Gastrocnemius medialis (tissue), 4 donors: ENCODE measurements at regions not wholly inside any gene's neighbourhood (a gene's known extent, or its start where the extent isn't known, plus 50 kb on each side); places are given as distances from the start of the nearest gene placed in this dataset.

ENCODE experiments used
- ATAC-seq, 2 donors: fragments of 150-250 bp; one replicate each; pipeline ENCODE4 v1.9.1; 2016
- DNase-seq, 2 donors: peaks; one replicate each; pipeline ENCODE4 v3.0.0-alpha.2; 2019
- H3K27ac ChIP-seq, 4 donors: fragments of 200-600 bp; sonication (generic); 1 replicate in 1 of 4; 2 replicates in 3 of 4; pipeline ENCODE4 v1.5.1; 2016 to 2018; ENCODE audit warnings: mild to moderate bottlenecking in 2 of 4, moderate library complexity in 1 of 4
- H3K27me3 ChIP-seq, 3 donors: fragments of 200-600 bp; sonication (generic) in 2 of 3; 1 replicate in 1 of 3; 2 replicates in 2 of 3; pipeline versions ENCODE4 v1.5.1 to v1.6.0; 2016 to 2019; ENCODE audit warnings: mild to moderate bottlenecking in 1 of 3, moderate library complexity in 1 of 3
- H3K36me3 ChIP-seq, 2 donors: fragments of 200-600 bp; sonication (generic) in 1 of 2; one replicate each; pipeline ENCODE4 v1.5.1; 2017 to 2018
- H3K4me1 ChIP-seq, 2 donors: fragments of 200-600 bp; sonication (generic) in 1 of 2; one replicate each; pipeline ENCODE4 v1.5.1; 2016 to 2017; ENCODE audit warnings: mild to moderate bottlenecking in 2 of 2
- H3K4me3 ChIP-seq, 4 donors: fragments of 200-600 bp; sonication (generic) in 3 of 4; 1 replicate in 1 of 4; 2 replicates in 3 of 4; pipeline ENCODE4 v1.5.1; 2016 to 2019; ENCODE audit warnings: mild to moderate bottlenecking in 2 of 4
- H3K9me3 ChIP-seq, 3 donors: fragments of 200-600 bp; sonication (generic) in 2 of 3; 1 replicate in 1 of 3; 2 replicates in 2 of 3; pipeline ENCODE4 v1.5.1; 2016 to 2019
- POLR2A ChIP-seq, 2 donors: fragments of 450-650 bp; IDR thresholded peaks; one replicate each; pipeline ENCODE4 v1.6.1; 2017; ENCODE audit warnings: antibody characterized with exemption in 2 of 2, mild to moderate bottlenecking in 2 of 2, moderate library complexity in 2 of 2
- in situ Hi-C, 4 donors: fragments of 200-750 bp; cut with MboI; loops; one replicate each; pipeline versions ENCODE4 v1.15.0 to v1.8.0; 2017; ENCODE audit warnings: low sequenced_read_pairs in 4 of 4
- intact Hi-C: fragments of 100-400 bp; cut with DNase I; formaldehyde crosslinking; loops from one replicate; pipeline ENCODE4 v1.15.1; 2023; ENCODE audit warnings: low total_unique reads
- TF ChIP-seq, protein P1 (sequence below), 5 experiments: fragments of 450-650 bp in 3 of 5; fragments of 200-600 bp in 2 of 5; sonication (generic) in 2 of 5; IDR thresholded peaks in 4 of 5; conservative IDR thresholded peaks in 1 of 5; 1 replicate in 4 of 5; 2 replicates in 1 of 5; pipeline ENCODE4 v1.5.1; 2016 to 2019; ENCODE audit warnings: antibody characterized with exemption in 5 of 5, mild to moderate bottlenecking in 3 of 5, moderate library complexity in 3 of 5

DNA sequence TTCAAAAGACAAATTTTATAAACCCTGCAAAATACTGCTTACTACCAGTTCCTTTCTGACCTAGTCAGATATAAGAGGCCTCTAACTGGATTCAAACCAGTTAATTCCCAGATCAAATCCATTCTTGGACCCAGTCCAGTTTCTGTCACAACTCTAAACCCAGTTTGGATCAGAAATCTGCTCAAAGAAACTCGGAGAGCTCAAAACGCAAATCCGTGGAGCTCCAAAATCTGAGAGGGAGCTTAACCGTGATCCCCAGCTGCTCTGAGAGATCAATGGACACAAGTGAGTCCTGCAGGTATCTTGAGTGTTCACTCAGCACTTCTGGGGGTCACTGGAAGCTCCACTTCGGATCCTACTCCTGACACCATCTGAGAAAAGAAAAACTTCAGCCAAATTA lies 348.1 kb upstream of the PTGER4 start:
- no peaks in the 10 kb centered on the region for H3K27me3 ChIP-seq
- no peaks in the 10 kb centered on the region for H3K9me3 ChIP-seq
- H3K4me1 ChIP-seq = no peaks in the 10 kb centered on the region
- DNase-seq (no peak), ATAC-seq (no peak)
- no peak overlapping the region for H3K4me3 ChIP-seq
- intact Hi-C loops (no loop called here), in situ Hi-C loops (no loop called here)
- TF ChIP-seq, protein P1, sequence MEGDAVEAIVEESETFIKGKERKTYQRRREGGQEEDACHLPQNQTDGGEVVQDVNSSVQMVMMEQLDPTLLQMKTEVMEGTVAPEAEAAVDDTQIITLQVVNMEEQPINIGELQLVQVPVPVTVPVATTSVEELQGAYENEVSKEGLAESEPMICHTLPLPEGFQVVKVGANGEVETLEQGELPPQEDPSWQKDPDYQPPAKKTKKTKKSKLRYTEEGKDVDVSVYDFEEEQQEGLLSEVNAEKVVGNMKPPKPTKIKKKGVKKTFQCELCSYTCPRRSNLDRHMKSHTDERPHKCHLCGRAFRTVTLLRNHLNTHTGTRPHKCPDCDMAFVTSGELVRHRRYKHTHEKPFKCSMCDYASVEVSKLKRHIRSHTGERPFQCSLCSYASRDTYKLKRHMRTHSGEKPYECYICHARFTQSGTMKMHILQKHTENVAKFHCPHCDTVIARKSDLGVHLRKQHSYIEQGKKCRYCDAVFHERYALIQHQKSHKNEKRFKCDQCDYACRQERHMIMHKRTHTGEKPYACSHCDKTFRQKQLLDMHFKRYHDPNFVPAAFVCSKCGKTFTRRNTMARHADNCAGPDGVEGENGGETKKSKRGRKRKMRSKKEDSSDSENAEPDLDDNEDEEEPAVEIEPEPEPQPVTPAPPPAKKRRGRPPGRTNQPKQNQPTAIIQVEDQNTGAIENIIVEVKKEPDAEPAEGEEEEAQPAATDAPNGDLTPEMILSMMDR (IDR thresholded peaks at IDR 0.05 in 4 of 5, conservative IDR thresholded peaks at IDR 0.05 in 1 of 5) = no peak
- no peak for TF ChIP-seq POLR2A (IDR thresholded peaks at IDR 0.05)
- no peaks in the 10 kb centered on the region for H3K36me3 ChIP-seq
- H3K27ac ChIP-seq = no peak overlapping the region

DNA sequence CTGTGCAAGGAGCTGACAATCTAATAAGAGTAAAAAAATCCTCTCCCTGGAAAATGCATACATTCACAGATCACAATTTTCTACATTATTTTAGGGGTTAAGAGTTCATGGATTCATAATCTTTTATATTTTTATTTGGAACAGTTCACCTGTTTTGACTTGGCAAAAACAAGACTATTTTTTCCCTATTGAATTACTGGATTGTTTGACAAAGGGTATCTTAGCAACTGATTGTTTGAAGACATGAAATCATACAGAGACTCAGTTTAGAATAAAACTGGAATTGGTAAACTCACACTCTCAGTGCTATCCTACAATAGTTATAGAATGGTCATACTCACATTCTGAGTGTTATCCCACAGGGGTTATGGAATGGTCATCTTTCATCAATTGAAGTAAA lies 358.2 kb upstream of the PTGER4 start:
- no peak for TF ChIP-seq POLR2A (IDR thresholded peaks at IDR 0.05)
- TF ChIP-seq, protein P1 (IDR thresholded peaks at IDR 0.05 in 4 of 5, conservative IDR thresholded peaks at IDR 0.05 in 1 of 5) = no peak
- no peaks in the 10 kb centered on the region for H3K9me3 ChIP-seq
- no peak overlapping the region for H3K27ac ChIP-seq
- in situ Hi-C loops = no loop called here
- H3K4me3 ChIP-seq = no peak overlapping the region
- no peaks in the 10 kb centered on the region for H3K27me3 ChIP-seq
- DNase-seq (no peak), ATAC-seq (no peak)
- intact Hi-C loops = no loop called here
- no peaks in the 10 kb centered on the region for H3K4me1 ChIP-seq
- H3K36me3 ChIP-seq = no peaks in the 10 kb centered on the region

DNA sequence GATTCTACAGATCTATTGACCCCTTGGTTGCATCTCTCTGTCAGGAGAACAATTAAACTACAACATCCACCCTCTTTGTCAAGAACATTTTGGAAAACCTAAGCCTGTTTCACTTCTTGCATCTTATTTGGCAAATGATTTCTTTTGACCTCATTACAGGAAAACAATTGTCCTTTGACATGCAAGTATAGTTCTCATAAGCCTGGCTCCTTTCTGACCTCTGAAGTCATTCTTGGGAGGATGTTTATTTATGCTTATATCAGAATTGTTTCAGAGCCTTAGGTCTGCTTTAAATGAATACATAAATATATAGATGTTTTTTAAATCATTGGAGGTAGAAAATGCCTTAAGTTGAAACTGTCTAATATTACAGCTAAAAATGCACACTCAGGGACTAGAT lies 361.3 kb upstream of the PTGER4 start:
- no peaks in the 10 kb centered on the region for H3K27me3 ChIP-seq
- TF ChIP-seq, protein P1 (IDR thresholded peaks at IDR 0.05 in 4 of 5, conservative IDR thresholded peaks at IDR 0.05 in 1 of 5) = no peak
- no peak for TF ChIP-seq POLR2A (IDR thresholded peaks at IDR 0.05)
- H3K9me3 ChIP-seq = no peaks in the 10 kb centered on the region
- in situ Hi-C loops (no loop called here), intact Hi-C loops (no loop called here)
- DNase-seq = no peak
- no peak for ATAC-seq
- no peaks in the 10 kb centered on the region for H3K36me3 ChIP-seq
- no peak overlapping the region for H3K4me3 ChIP-seq
- H3K27ac ChIP-seq = no peak overlapping the region
- no peaks in the 10 kb centered on the region for H3K4me1 ChIP-seq

DNA sequence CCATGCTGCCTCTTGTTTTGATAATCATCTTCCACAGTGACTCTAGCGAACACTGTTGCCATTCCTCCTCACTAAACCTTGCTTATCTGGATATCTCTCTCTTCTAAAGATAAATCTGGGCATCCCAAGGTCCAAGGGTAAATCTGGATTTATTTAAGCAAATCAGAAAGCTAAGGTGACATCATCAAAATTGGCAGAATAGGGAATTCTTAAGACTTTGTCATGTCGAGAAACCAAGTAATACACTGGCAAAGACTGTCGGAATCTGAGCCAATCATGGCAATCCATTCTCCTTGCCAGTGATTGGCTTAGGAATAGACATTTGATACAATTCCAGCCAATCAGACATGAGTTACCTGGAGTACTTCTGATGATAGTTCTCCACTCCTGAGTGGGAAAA lies 362.7 kb upstream of the PTGER4 start:
- Histone ChIP-seq H3K36me3 (no peaks in the 10 kb centered on the region), H3K4me1 (no peaks in the 10 kb centered on the region), H3K4me3 (no peak overlapping the region), H3K27ac (no peak overlapping the region), H3K9me3 (no peaks in the 10 kb centered on the region), H3K27me3 (no peaks in the 10 kb centered on the region)
- in situ Hi-C loops (no loop called here), intact Hi-C loops (no loop called here)
- TF ChIP-seq, protein P1 (IDR thresholded peaks at IDR 0.05 in 4 of 5, conservative IDR thresholded peaks at IDR 0.05 in 1 of 5) = no peak
- TF ChIP-seq POLR2A (IDR thresholded peaks at IDR 0.05) = no peak
- ATAC-seq (no peak), DNase-seq (no peak)

DNA sequence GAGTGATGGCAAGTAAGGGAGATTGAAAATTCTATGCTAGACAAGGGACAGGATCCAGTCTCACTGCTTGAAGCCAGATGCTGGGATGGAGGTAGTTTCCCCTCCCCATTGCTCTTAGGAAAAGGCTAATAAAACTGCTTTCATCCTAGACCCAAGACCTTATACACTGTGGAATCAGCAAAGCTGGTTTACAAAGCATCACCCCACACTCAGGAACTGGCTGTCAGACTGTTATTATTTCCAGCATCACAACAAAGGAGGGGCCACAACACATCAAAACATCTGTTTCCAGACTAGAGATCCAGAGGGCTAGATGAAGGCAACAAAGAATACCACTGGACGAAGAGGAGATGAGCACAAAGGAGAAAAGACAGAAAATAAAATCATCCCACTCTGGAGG lies 364.6 kb upstream of the PTGER4 start:
- Histone ChIP-seq H3K27ac (no peak overlapping the region), H3K27me3 (no peaks in the 10 kb centered on the region), H3K9me3 (no peaks in the 10 kb centered on the region), H3K36me3 (no peaks in the 10 kb centered on the region), H3K4me3 (no peak overlapping the region), H3K4me1 (no peaks in the 10 kb centered on the region)
- TF ChIP-seq, protein P1 (IDR thresholded peaks at IDR 0.05 in 4 of 5, conservative IDR thresholded peaks at IDR 0.05 in 1 of 5) = no peak
- no peak for TF ChIP-seq POLR2A (IDR thresholded peaks at IDR 0.05)
- intact Hi-C loops (no loop called here), in situ Hi-C loops (no loop called here)
- DNase-seq = no peak
- no peak for ATAC-seq
